B cell (primary cell): ENCODE measurements at regions not wholly inside any gene's neighbourhood (a gene's known extent, or its start where the extent isn't known, plus 50 kb on each side); places are given as distances from the start of the nearest gene placed in this dataset.

Experiments
- EZH2 ChIP-seq: IDR thresholded peaks from 2 replicates; pipeline ENCODE4 v1.6.1; 2012; ENCODE audit warnings: borderline replicate concordance, low read depth, mild to moderate bottlenecking, moderate library complexity, low read length; ENCODE audit not compliant: insufficient read depth, poor library complexity, severe bottlenecking
- TF ChIP-seq, protein P1 (sequence below): fragments of 200-600 bp; IDR thresholded peaks from one replicate; pipeline ENCODE4 v1.8.0; 2022; ENCODE audit warnings: antibody characterized with exemption, mild to moderate bottlenecking

DNA sequence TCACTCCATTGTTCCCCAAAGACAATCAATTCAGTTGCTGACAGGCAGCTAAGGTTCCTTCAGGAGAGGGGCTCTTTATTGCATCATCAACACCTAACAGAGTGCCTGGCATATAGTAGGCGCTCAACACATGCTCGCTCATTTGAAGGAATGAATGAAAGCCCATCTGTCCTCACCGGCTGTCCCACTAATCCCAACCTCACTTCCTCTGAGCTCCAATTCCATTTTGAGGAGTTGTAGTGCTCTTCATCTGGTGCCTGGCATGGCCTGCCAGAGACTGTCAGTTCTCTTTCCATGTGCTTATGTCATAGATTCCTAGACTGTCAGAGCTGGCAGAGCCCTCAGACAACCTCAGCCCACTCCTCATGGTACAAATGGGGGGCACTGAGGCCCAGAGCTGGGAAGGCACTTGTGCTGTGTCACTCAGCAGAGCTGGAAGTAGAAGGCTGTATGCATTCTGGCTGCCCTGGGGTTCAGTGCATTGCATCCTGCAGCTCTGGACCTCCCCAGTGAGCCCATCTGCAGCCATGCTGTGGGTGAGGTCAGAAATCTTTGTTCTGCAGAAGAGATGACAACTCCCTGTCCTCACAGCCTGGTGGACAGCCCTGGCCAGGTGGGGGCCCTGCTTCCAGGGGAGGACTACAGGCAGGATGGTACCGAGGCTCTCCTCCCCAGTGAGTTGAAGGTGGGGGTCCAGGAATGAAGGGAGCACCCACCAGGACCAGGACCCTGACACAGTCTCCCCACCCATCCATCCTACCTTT is 134.9 kb upstream of the PJA1 start:
- TF ChIP-seq, protein P1, sequence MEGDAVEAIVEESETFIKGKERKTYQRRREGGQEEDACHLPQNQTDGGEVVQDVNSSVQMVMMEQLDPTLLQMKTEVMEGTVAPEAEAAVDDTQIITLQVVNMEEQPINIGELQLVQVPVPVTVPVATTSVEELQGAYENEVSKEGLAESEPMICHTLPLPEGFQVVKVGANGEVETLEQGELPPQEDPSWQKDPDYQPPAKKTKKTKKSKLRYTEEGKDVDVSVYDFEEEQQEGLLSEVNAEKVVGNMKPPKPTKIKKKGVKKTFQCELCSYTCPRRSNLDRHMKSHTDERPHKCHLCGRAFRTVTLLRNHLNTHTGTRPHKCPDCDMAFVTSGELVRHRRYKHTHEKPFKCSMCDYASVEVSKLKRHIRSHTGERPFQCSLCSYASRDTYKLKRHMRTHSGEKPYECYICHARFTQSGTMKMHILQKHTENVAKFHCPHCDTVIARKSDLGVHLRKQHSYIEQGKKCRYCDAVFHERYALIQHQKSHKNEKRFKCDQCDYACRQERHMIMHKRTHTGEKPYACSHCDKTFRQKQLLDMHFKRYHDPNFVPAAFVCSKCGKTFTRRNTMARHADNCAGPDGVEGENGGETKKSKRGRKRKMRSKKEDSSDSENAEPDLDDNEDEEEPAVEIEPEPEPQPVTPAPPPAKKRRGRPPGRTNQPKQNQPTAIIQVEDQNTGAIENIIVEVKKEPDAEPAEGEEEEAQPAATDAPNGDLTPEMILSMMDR: no peak
- no peak for TF ChIP-seq EZH2
